HepG2 (cell line): ENCODE measurements at regions not wholly inside any gene's neighbourhood (a gene's known extent, or its start where the extent isn't known, plus 50 kb on each side); places are given as distances from the start of the nearest gene placed in this dataset.

Experiments used
- ATAC-seq: fragments of 200-7000 bp; cut with Tn5 transposase; 3 replicates; pipeline ENCODE4 v1.9.1; 2020; ENCODE audit warnings: mild to moderate bottlenecking, moderate library complexity
- BruUV-seq: library from RNA; stranded (reverse); fragments of 400-500 nt; replicated peaks from 2 replicates; lab custom pipeline; 2021; lab: Mats Ljungman, UMichigan
- CTCF ChIA-PET: fragments of 300-600 bp; formaldehyde crosslinking; extraction: SDS; loops from one replicate; lab custom pipeline; 2021; ENCODE audit warnings: low total read pairs, inconsistent platforms, low intra/inter-chr PET ratio; lab: Yijun Ruan, JAX
- POLR2A ChIA-PET: fragments of 350-600 bp; sonication (Branson Sonifier 250); formaldehyde crosslinking; loops from one replicate; lab custom pipeline; 2020; ENCODE audit warnings: antibody characterized with exemption, inconsistent platforms; lab: Yijun Ruan, JAX
- DNase-seq: peaks from one replicate; pipeline ENCODE4 v3.0.0-alpha.2; 2015; ENCODE audit warnings: low spot score
- FAIRE-seq: peaks from 3 replicates; lab custom pipeline; 2011; peaks lifted over from hg19 to GRCh38; lab: Jason Lieb, UNC
- H2AFZ ChIP-seq: one replicate; pipeline ENCODE4 v1.6.1; 2011; ENCODE audit warnings: low read length, inconsistent platforms
- H3K27ac ChIP-seq: fragments of 300-600 bp; 3 replicates; pipeline ENCODE4 v1.8.0; 2011; ENCODE audit warnings: mixed run types, mild to moderate bottlenecking, mixed read lengths, low read length, inconsistent platforms; ENCODE audit not compliant: insufficient read depth; ENCODE audit errors: extremely low read length
- H3K27me3 ChIP-seq, 2 experiments: fragments of 200-600 bp in 1 of 2; 2 replicates in 1 of 2; 3 replicates in 1 of 2; pipeline versions ENCODE4 v1.6.0 to v1.8.0; 2011; ENCODE audit warnings: low read length in 2 of 2, mild to moderate bottlenecking in 2 of 2, moderate library complexity in 2 of 2, inconsistent platforms in 1 of 2; ENCODE audit not compliant: insufficient read depth in 2 of 2, control insufficient read depth in 1 of 2
- H3K36me3 ChIP-seq, 2 experiments: fragments of 200-600 bp in 1 of 2; replicated peaks in 1 of 2; 2 replicates in 1 of 2; 3 replicates in 1 of 2; pipeline versions ENCODE4 v1.5.1 to v1.8.0; 2011; ENCODE audit warnings: low read length in 2 of 2, inconsistent platforms in 1 of 2; ENCODE audit not compliant: insufficient read depth in 2 of 2, control insufficient read depth in 1 of 2
- H3K4me1 ChIP-seq: 2 replicates; pipeline ENCODE4 v1.5.1; 2012; ENCODE audit warnings: low read length, inconsistent platforms; ENCODE audit not compliant: insufficient read depth
- H3K4me2 ChIP-seq: 2 replicates; pipeline ENCODE4 v1.6.0; 2011; ENCODE audit warnings: low read depth, low read length, inconsistent platforms
- H3K4me3 ChIP-seq, 3 experiments: fragments of 200-600 bp in 1 of 3; sonication (generic), shearing (Covaris generic) in 1 of 3; replicated peaks in 1 of 3; 2 replicates each; pipeline ENCODE4 v1.5.1; 2011 to 2016; ENCODE audit warnings: low read length in 3 of 3, inconsistent platforms in 2 of 3, low read depth in 2 of 3, mild to moderate bottlenecking in 2 of 3, control low read depth in 1 of 3, mixed read lengths in 1 of 3; ENCODE audit not compliant: insufficient read depth in 1 of 3
- H3K79me2 ChIP-seq: one replicate; pipeline ENCODE4 v1.6.1; 2011; ENCODE audit warnings: low read length, inconsistent platforms; ENCODE audit not compliant: insufficient read depth
- H3K9ac ChIP-seq: 2 replicates; pipeline ENCODE4 v1.6.0; 2011; ENCODE audit warnings: mild to moderate bottlenecking, low read depth, low read length, inconsistent platforms; ENCODE audit not compliant: insufficient read depth
- H3K9me3 ChIP-seq: 2 replicates; pipeline ENCODE4 v1.5.1; 2012; ENCODE audit warnings: mild to moderate bottlenecking, low read length
- H4K20me1 ChIP-seq: 2 replicates; pipeline ENCODE4 v1.6.0; 2011; ENCODE audit warnings: inconsistent platforms, mild to moderate bottlenecking, low read length, moderate library complexity; ENCODE audit not compliant: insufficient read depth
- BATF2 ChIP-seq: sonication (generic); formaldehyde crosslinking; IDR thresholded peaks from 2 replicates; pipeline ENCODE4 v1.8.0; 2022; ENCODE audit warnings: mild to moderate bottlenecking, missing genetic modification reagents, moderate library complexity
- BCL3 ChIP-seq: sonication (generic); formaldehyde crosslinking; IDR thresholded peaks from 2 replicates; pipeline ENCODE4 v1.5.1; 2020; ENCODE audit warnings: mild to moderate bottlenecking, missing genetic modification reagents, moderate library complexity
- E2F5 ChIP-seq: sonication (generic); formaldehyde crosslinking; conservative IDR thresholded peaks from 2 replicates; pipeline ENCODE4 v1.4.0; 2020; ENCODE audit warnings: missing genetic modification reagents
- ELF3 ChIP-seq: IDR thresholded peaks from 2 replicates; pipeline ENCODE4 v1.6.1; 2016; ENCODE audit warnings: missing genetic modification reagents, missing compliant biosample characterization
- ERF ChIP-seq: IDR thresholded peaks from 2 replicates; pipeline ENCODE4 v1.6.1; 2018; ENCODE audit warnings: missing biosample characterization, missing genetic modification reagents
- GATAD1 ChIP-seq: IDR thresholded peaks from 2 replicates; pipeline ENCODE4 v1.6.1; 2016; ENCODE audit warnings: missing genetic modification reagents, missing compliant biosample characterization
- GZF1 ChIP-seq: sonication (generic); formaldehyde crosslinking; IDR thresholded peaks from 2 replicates; pipeline ENCODE4 v1.5.1; 2020; ENCODE audit warnings: mild to moderate bottlenecking, missing genetic modification reagents
- HDAC1 ChIP-seq: sonication (generic); formaldehyde crosslinking; IDR thresholded peaks from 2 replicates; pipeline ENCODE4 v1.5.1; 2020; ENCODE audit warnings: mild to moderate bottlenecking, missing genetic modification reagents
- HIVEP1 ChIP-seq: sonication (generic); formaldehyde crosslinking; IDR thresholded peaks from 2 replicates; pipeline ENCODE4 v1.4.0; 2020; ENCODE audit warnings: mild to moderate bottlenecking, missing genetic modification reagents
- HOXA5 ChIP-seq: sonication (generic); formaldehyde crosslinking; IDR thresholded peaks from 2 replicates; pipeline ENCODE4 v1.4.0; 2020; ENCODE audit warnings: missing genetic modification reagents
- KAT7 ChIP-seq: IDR thresholded peaks from 2 replicates; pipeline ENCODE4 v1.6.1; 2018; ENCODE audit warnings: borderline replicate concordance, missing compliant biosample characterization
- KDM6A ChIP-seq: IDR thresholded peaks from 2 replicates; pipeline ENCODE4 v1.6.1; 2016; ENCODE audit warnings: low read depth
- MAFG ChIP-seq: sonication (generic); formaldehyde crosslinking; IDR thresholded peaks from 2 replicates; pipeline ENCODE4 v1.5.1; 2020; ENCODE audit warnings: mild to moderate bottlenecking, missing genetic modification reagents
- MBD4 ChIP-seq: IDR thresholded peaks from 2 replicates; pipeline ENCODE4 v1.6.1; 2012; ENCODE audit warnings: low read length, inconsistent platforms, borderline replicate concordance
- NFATC3 ChIP-seq: sonication (generic); formaldehyde crosslinking; IDR thresholded peaks from 2 replicates; pipeline ENCODE4 v1.5.1; 2020; ENCODE audit warnings: mild to moderate bottlenecking, missing genetic modification reagents
- PREB ChIP-seq: sonication (generic); formaldehyde crosslinking; IDR thresholded peaks from 2 replicates; pipeline ENCODE4 v1.4.0; 2020; ENCODE audit warnings: missing genetic modification reagents
- PTBP1 ChIP-seq: fragments of 200-400 bp; formaldehyde crosslinking; IDR thresholded peaks from 2 replicates; pipeline ENCODE4 v1.6.1; 2018; ENCODE audit warnings: low read length, low read depth; ENCODE audit not compliant: poor library complexity, severe bottlenecking
- ZC3H13 ChIP-seq: sonication (generic); formaldehyde crosslinking; IDR thresholded peaks from 2 replicates; pipeline ENCODE4 v1.8.1; 2023; ENCODE audit warnings: mild to moderate bottlenecking, missing genetic modification reagents, moderate library complexity
- ZNF337 ChIP-seq: sonication (generic); formaldehyde crosslinking; IDR thresholded peaks from 2 replicates; pipeline ENCODE4 v1.5.1; 2020; ENCODE audit warnings: missing genetic modification reagents, low read depth, mild to moderate bottlenecking, borderline replicate concordance
- WGBS: methylation state at CpG from one replicate; pipeline ENCODE4 v1.1.6; 2017; ENCODE audit warnings: low lambda C conversion rate; 5-methylcytosine and 5-hydroxymethylcytosine counted together
- in situ Hi-C: cut with HindIII; loops from 2 replicates; pipeline ENCODE4 v1.10.0; 2017; ENCODE audit warnings: low pct_unique_long_range_greater_than_20kb; ENCODE audit not compliant: extremely low pct_ligation_motif_present
- intact Hi-C: fragments of 100-400 bp; cut with micrococcal nuclease; formaldehyde crosslinking; loops from one replicate; pipeline ENCODE4 v1.10.0; 2022; ENCODE audit not compliant: unreplicated experiment

- Histone ChIP-seq H3K4me2 (no peak overlapping the region), H3K4me1 (no peaks in the 10 kb centered on the region), H2AFZ (no peak overlapping the region), H4K20me1 (no peaks in the 10 kb centered on the region), H3K36me3 (no peaks in the 10 kb centered on the region), H3K4me3 (no peak overlapping the region), H3K27ac (no peak overlapping the region), H3K9ac (no peak overlapping the region), H3K9me3 (no peaks in the 10 kb centered on the region), H3K27me3 (no peaks in the 10 kb centered on the region), H3K79me2 (no peaks in the 10 kb centered on the region)
- intact Hi-C loops = no loop called here
- POLR2A ChIA-PET = no interaction called here
- WGBS = 1% methylated on average over 4 of the region's 4 CpGs
- in situ Hi-C loops = no loop called here
- no peak for ATAC-seq
- no TSS peak for BruUV-seq
- no peak for TF ChIP-seq BATF2 (CRISPR knock-in tag)
- no peak for TF ChIP-seq GZF1
- TF ChIP-seq GATAD1 = no peak
- TF ChIP-seq BCL3 (CRISPR knock-in tag) = no peak
- TF ChIP-seq HIVEP1 (CRISPR knock-in tag) = no peak
- TF ChIP-seq ERF = no peak
- no peak for TF ChIP-seq MBD4
- no peak for TF ChIP-seq ELF3 (CRISPR knock-in tag)
- TF ChIP-seq KAT7 (CRISPR knock-in tag) = no peak
- FAIRE-seq = no peak
- CTCF ChIA-PET = no interaction called here
- no peak for DNase-seq
Measured at GRCh38 chr4:71156616-71157015, 163.2 kb downstream of the DCK start.

GRCh38 chr4:71162386-71162785, 168.9 kb downstream of the DCK start:
- Histone ChIP-seq H3K9ac (no peak overlapping the region), H2AFZ (no peak overlapping the region), H3K9me3 (no peaks in the 10 kb centered on the region), H3K4me2 (no peak overlapping the region), H3K27me3 (no peaks in the 10 kb centered on the region), H3K27ac (no peak overlapping the region), H3K36me3 (no peaks in the 10 kb centered on the region), H3K4me1 (no peaks in the 10 kb centered on the region), H3K4me3 (no peak overlapping the region), H4K20me1 (no peaks in the 10 kb centered on the region), H3K79me2 (no peaks in the 10 kb centered on the region)
- ATAC-seq = no peak
- CTCF ChIA-PET = no interaction called here
- in situ Hi-C loops (no loop called here), intact Hi-C loops (no loop called here)
- 94% methylated on average over 1 of the region's 1 CpG for WGBS
- DNase-seq = no peak
- POLR2A ChIA-PET = no interaction called here
- no peak for FAIRE-seq
- no TSS peak for BruUV-seq
- TF ChIP-seq E2F5 (CRISPR knock-in tag) (no peak), HOXA5 (CRISPR knock-in tag) (no peak), MAFG (CRISPR knock-in tag) (no peak), PREB (CRISPR knock-in tag) (no peak), PTBP1 (no peak), HDAC1 (CRISPR knock-in tag) (no peak), ZC3H13 (CRISPR knock-in tag) (no peak), ZNF337 (no peak), NFATC3 (CRISPR knock-in tag) (no peak), KDM6A (CRISPR knock-in tag) (no peak)
